IPS DF 6.9 (cell line): ENCODE measurements at regions not wholly inside any gene's neighbourhood (a gene's known extent, or its start where the extent isn't known, plus 50 kb on each side); places are given as distances from the start of the nearest gene placed in this dataset.

Source experiments
- DNase-seq: peaks from one replicate; pipeline ENCODE4 v3.0.0-alpha.2; 2013; ENCODE audit warnings: low read depth, low spot score
- H3K27ac ChIP-seq: one replicate; pipeline ENCODE4 v1.5.1; 2013; ENCODE audit warnings: low read length, control low read depth
- H3K27me3 ChIP-seq: 2 replicates; pipeline ENCODE4 v1.6.1; 2013; ENCODE audit warnings: mild to moderate bottlenecking, low read length; ENCODE audit not compliant: control insufficient read depth, insufficient read depth
- H3K36me3 ChIP-seq: 2 replicates; pipeline ENCODE4 v1.6.1; 2013; ENCODE audit warnings: low read length; ENCODE audit not compliant: control insufficient read depth, insufficient read depth
- H3K4me1 ChIP-seq: 2 replicates; pipeline ENCODE4 v1.6.1; 2013; ENCODE audit warnings: low read length; ENCODE audit not compliant: control insufficient read depth, insufficient read depth
- H3K4me3 ChIP-seq: 2 replicates; pipeline ENCODE4 v1.5.1; 2013; ENCODE audit warnings: mild to moderate bottlenecking, low read length
- H3K9me3 ChIP-seq: 2 replicates; pipeline ENCODE4 v1.6.1; 2013; ENCODE audit warnings: low read length, inconsistent platforms; ENCODE audit not compliant: control insufficient read depth, insufficient read depth
- WGBS: extraction: QIAGEN DNeasy Blood & Tissue Kit; methylation state at CpG from one replicate; pipeline ENCODE4 v1.1.7; 2013; ENCODE audit warnings: mixed read lengths, missing lambda C conversion rate; ENCODE audit not compliant: insufficient read length, insufficient coverage; 5-methylcytosine and 5-hydroxymethylcytosine counted together

GRCh38 chr3:157816296-157816695 is 289.9 kb downstream of the SHOX2 start:
- no peaks in the 10 kb centered on the region; the same call in 1 of the 2 replicates for H3K4me1 ChIP-seq
- no peak overlapping the region for H3K27ac ChIP-seq
- no peaks in the 10 kb centered on the region for H3K36me3 ChIP-seq
- no peaks in the 10 kb centered on the region for H3K27me3 ChIP-seq
- H3K9me3 ChIP-seq: no peaks in the 10 kb centered on the region
- DNase-seq: no peak
- no peak overlapping the region for H3K4me3 ChIP-seq

GRCh38 chr3:157815739-157816138 is 290.5 kb downstream of the SHOX2 start:
- Histone ChIP-seq H3K4me1 (no peaks in the 10 kb centered on the region; the same call in 1 of the 2 replicates), H3K27ac (no peak overlapping the region), H3K9me3 (no peaks in the 10 kb centered on the region), H3K36me3 (no peaks in the 10 kb centered on the region), H3K4me3 (no peak overlapping the region), H3K27me3 (no peaks in the 10 kb centered on the region)
- no CpG with 5 or more reads among the region's 3 CpGs for WGBS
- no peak for DNase-seq

DNA sequence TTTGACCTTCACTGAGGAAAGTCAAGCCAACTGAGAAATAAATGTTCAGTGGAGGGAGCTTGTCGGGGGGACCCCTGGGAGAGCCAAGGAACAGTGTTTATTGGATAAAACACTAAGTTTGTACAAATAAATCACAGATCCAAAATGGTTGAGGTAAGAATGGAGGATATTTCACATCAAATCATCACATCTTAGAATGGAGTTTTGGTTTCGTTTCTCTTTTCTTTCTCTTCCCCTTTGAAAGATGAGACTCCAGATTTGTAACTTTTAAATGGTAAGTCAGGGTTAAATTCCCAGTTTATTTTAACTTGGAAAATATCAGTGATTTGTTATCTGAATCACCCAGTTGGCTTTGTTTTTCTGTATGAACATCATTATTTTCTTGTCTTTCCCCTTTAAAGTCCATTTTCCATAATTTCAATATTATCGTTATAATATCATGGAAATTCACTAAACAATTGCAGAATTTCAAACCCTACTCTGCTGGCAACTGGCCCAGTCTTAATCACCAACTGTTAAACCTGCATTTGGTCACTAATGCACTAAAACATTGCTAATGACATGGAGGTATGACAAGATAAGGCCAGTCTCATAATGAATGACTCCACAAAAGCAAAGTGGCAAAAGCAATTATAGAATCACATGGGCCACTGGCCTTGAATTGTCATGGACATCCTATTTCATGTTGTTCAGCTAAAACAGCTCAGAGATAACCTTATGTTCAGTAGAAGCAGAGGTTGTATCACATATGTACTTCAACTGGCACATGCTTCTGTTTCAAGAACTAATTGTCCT is 295.1 kb downstream of the SHOX2 start:
- H3K9me3 ChIP-seq: no peaks in the 10 kb centered on the region
- no peak overlapping the region for H3K27ac ChIP-seq
- no peaks in the 10 kb centered on the region for H3K36me3 ChIP-seq
- H3K4me3 ChIP-seq: no peak overlapping the region
- DNase-seq: no peak
- H3K4me1 ChIP-seq: no peaks in the 10 kb centered on the region
- no peaks in the 10 kb centered on the region for H3K27me3 ChIP-seq
- 100% methylated on average over 1 of the region's 3 CpGs for WGBS

DNA sequence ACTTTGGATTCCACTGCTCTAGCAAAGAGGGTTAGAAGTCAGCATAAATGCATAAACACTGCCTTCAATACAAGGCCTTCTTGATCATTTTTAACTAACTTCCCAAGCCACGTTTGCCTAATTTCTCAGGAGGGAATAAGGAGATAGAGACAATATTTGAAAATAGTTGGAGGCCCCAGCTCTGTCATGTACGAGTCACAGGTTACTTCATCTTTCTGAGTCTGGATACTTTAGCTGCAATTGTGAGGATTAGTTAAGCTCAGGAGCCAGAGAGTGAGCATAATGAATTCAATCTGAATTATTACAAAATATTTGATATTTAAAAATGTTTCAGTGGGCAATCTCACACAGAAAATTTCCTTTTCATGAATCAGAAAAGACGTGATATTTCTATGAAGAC is 298.9 kb downstream of the SHOX2 start:
- WGBS: no CpG with 5 or more reads among the region's 3 CpGs
- no peaks in the 10 kb centered on the region for H3K27me3 ChIP-seq
- H3K36me3 ChIP-seq: no peaks in the 10 kb centered on the region
- no peaks in the 10 kb centered on the region for H3K9me3 ChIP-seq
- no peak for DNase-seq
- H3K4me3 ChIP-seq: no peak overlapping the region
- no peaks in the 10 kb centered on the region for H3K4me1 ChIP-seq
- no peak overlapping the region for H3K27ac ChIP-seq

GRCh38 chr3:157805538-157805937 is 300.7 kb downstream of the SHOX2 start:
- no peak for DNase-seq
- no peaks in the 10 kb centered on the region for H3K4me1 ChIP-seq
- no peak overlapping the region for H3K27ac ChIP-seq
- no peaks in the 10 kb centered on the region for H3K27me3 ChIP-seq
- H3K36me3 ChIP-seq: no peaks in the 10 kb centered on the region
- WGBS: no CpG with 5 or more reads among the region's 2 CpGs
- no peaks in the 10 kb centered on the region for H3K9me3 ChIP-seq
- H3K4me3 ChIP-seq: no peak overlapping the region

GRCh38 chr3:157794771-157795170 is 291.6 kb upstream of the VEPH1 start:
- H3K36me3 ChIP-seq: no peaks in the 10 kb centered on the region
- H3K4me3 ChIP-seq: no peak overlapping the region
- H3K4me1 ChIP-seq: no peaks in the 10 kb centered on the region
- H3K27ac ChIP-seq: no peak overlapping the region
- WGBS: no CpG with 5 or more reads among the region's 1 CpG
- H3K27me3 ChIP-seq: no peaks in the 10 kb centered on the region
- DNase-seq: no peak
- H3K9me3 ChIP-seq: no peaks in the 10 kb centered on the region

DNA sequence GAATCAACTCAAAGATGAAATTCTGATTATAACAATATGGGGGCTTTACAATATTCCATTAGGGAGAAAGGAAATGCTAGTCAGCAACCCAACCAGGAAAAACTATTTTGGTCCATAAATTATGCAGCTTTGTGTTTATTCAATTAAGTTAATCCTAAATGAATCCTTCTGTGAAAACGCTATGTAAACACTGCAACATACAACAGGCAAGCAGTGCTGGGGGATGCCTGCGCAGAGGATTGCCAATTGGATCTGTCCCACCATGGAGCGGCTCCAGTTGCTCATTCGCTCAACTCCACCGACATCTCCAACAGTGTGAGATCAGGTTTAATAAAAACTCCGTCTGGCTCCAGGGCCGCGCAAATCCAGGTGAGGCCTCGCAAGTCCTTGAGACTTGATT is 290.5 kb upstream of the VEPH1 start:
- Histone ChIP-seq H3K4me3 (no peak overlapping the region), H3K36me3 (no peaks in the 10 kb centered on the region), H3K9me3 (no peaks in the 10 kb centered on the region), H3K27me3 (no peaks in the 10 kb centered on the region), H3K4me1 (no peaks in the 10 kb centered on the region), H3K27ac (no peak overlapping the region)
- DNase-seq: no peak
- no CpG with 5 or more reads among the region's 9 CpGs for WGBS

DNA sequence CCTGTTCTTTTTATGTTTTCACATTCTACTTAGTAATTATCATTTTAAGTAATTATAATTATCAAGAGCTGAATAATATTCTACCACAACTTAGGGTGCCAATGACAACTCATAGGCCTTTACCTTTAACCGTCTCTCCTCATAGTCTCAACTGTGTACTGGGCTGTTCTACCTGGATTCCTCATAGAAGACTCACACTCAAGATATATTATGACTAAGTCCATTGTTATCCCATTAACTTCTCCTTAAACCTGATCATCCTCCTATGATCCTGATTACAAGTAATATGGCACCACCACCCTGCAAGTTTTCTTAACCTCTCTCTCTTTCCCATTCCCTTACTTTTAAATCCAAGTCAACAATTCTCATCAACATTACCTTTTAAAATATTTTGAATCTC is 285.9 kb upstream of the VEPH1 start:
- no peak for DNase-seq
- no CpG with 5 or more reads among the region's 1 CpG for WGBS

GRCh38 chr3:157786618-157787017 is 283.4 kb upstream of the VEPH1 start:
- Histone ChIP-seq H3K27ac (no peak overlapping the region), H3K4me3 (no peak overlapping the region), H3K4me1 (no peaks in the 10 kb centered on the region), H3K36me3 (no peaks in the 10 kb centered on the region), H3K27me3 (no peaks in the 10 kb centered on the region), H3K9me3 (no peaks in the 10 kb centered on the region)
- DNase-seq: no peak
- no CpG with 5 or more reads among the region's 4 CpGs for WGBS

More for the DNA sequence above, 285.9 kb upstream of the VEPH1 start:
- H3K9me3 ChIP-seq: no peaks in the 10 kb centered on the region
- H3K27ac ChIP-seq: no peak overlapping the region
- H3K4me3 ChIP-seq: no peak overlapping the region
- H3K27me3 ChIP-seq: no peaks in the 10 kb centered on the region
- H3K4me1 ChIP-seq: no peaks in the 10 kb centered on the region
- no peaks in the 10 kb centered on the region for H3K36me3 ChIP-seq

DNA sequence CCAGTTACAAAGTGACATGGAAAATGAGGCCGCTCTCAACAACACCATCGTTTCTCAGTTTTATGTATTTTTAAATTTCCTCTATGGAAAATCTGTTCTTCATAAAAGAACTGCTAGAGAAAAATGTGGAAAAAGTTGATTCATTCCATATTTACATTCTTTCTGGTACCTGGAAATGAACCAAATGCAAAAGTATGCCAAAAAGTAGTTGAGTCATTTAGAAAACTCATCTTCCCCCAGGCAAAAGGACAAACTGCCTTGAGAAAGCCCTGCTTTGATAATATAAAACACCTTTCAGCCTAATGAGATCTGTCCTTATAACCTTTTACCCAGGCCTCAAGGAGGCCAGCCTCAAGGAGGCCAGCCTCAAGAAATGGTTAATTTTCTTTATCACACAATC is 283.0 kb upstream of the VEPH1 start:
- no CpG with 5 or more reads among the region's 2 CpGs for WGBS
- Histone ChIP-seq H3K4me1 (no peaks in the 10 kb centered on the region), H3K4me3 (no peak overlapping the region), H3K27me3 (no peaks in the 10 kb centered on the region), H3K9me3 (no peaks in the 10 kb centered on the region), H3K27ac (no peak overlapping the region), H3K36me3 (no peaks in the 10 kb centered on the region)
- DNase-seq: no peak
